HL-60 (cell line): ENCODE measurements at regions not wholly inside any gene's neighbourhood (a gene's known extent, or its start where the extent isn't known, plus 50 kb on each side); places are given as distances from the start of the nearest gene placed in this dataset.
"Not testable (repeated sequence)": the region's sequence is repeated elsewhere in the genome, so short reads cannot be mapped to it uniquely, and the experiment has no call there.

ENCODE experiments used
- CTCF ChIP-seq: IDR thresholded peaks from one replicate; pipeline ENCODE4 v1.5.1; 2011; ENCODE audit warnings: low read length, control low read depth, inconsistent platforms; ENCODE audit not compliant: insufficient read depth
- GABPA ChIP-seq: IDR thresholded peaks from 2 replicates; pipeline ENCODE4 v1.6.1; 2012; ENCODE audit warnings: low read depth
- SPI1 ChIP-seq: IDR thresholded peaks from 2 replicates; pipeline ENCODE4 v1.6.1; 2012; ENCODE audit warnings: low read depth, mild to moderate bottlenecking, borderline replicate concordance

DNA sequence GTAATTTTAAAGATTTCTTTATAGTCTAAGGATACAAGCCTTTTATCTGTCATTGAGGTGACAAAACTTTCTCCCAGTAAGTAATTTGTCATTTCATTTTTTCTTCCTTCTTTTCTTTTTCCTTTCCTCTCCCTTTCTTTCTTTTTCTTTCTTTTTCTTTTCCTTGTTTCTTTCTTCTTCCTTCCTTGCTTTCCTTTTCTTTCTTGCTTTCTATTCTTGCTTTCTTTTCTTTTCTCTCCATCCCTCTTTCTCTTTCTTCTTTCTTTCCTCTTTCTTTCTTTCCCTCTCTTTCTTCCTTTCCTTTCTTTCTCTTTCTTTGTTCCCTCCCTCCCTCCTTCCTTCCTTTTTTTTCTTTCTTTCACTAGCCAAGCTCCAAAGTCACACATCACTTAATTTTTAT lies 148.8 kb downstream of the GOLGA6L4 start:
- TF ChIP-seq GABPA, CTCF, SPI1: not testable (repeated sequence)
